Globus pallidus (tissue), 1 donor: ENCODE measurements at regions not wholly inside any gene's neighbourhood (a gene's known extent, or its start where the extent isn't known, plus 50 kb on each side); places are given as distances from the start of the nearest gene placed in this dataset.
"Not testable (repeated sequence)": the region's sequence is repeated elsewhere in the genome, so short reads cannot be mapped to it uniquely, and the experiment has no call there.

ENCODE experiments used
- DNase-seq: peaks from one replicate; pipeline ENCODE4 v3.0.0-alpha.2; 2015; ENCODE audit warnings: low spot score

DNA sequence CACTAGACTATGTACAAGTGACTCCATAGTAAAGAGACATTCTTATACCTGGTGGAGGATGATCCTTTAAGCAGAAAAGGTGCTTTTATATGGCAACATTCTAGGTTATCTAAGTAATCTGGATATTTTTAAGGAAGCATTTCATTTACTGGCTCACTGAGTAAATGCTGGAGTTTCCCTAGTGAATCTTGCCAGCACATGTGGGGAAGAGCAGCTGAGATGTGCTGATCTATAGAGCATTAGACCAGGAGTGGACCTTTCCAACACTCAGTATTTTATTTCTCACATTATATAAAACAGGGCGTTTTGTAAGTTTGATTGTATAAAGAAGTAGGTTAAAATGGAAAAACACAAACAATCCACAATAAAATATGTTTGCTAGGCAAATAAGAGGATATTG, 478.5 kb downstream of the ATP23 start:
- no peak for DNase-seq

DNA sequence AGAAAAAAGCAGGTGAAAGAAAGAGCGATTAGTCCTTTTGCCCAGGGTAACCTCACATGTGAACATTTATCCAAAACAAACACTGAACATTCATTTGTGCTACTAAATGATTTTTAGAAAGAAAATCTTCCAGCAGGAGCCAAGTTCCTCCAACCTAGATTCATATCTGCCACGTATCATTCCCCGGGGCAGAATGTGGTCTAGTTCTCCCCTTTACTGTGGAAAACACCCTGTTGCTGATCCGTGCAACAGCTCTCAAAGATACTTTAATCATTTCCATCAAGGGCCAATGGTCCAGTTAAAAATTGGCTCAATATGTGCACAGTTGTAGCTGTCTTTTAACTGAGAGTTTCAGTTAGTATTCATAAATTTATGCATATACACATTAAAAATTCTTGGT, 479.1 kb downstream of the ATP23 start:
- no peak for DNase-seq

DNA sequence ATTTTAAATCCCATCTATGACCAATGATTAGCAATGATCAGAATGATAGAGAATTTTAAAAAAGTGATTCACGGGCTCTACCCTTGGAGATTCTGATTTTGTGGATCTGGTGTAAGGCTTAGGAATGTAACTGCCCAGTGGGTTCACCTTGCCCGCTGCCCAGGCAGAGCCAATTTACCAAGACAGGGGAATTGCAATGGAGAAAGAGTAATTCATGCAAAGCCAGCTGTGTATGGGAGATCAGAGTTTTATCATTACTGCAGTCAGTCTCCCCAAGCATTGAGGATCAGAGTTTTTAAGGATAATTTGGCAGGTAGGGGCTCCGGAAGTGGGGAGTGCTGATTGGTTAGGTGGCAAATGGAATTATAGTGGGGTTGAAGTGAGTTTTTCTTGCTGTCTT, 480.6 kb downstream of the ATP23 start:
- no peak for DNase-seq

DNA sequence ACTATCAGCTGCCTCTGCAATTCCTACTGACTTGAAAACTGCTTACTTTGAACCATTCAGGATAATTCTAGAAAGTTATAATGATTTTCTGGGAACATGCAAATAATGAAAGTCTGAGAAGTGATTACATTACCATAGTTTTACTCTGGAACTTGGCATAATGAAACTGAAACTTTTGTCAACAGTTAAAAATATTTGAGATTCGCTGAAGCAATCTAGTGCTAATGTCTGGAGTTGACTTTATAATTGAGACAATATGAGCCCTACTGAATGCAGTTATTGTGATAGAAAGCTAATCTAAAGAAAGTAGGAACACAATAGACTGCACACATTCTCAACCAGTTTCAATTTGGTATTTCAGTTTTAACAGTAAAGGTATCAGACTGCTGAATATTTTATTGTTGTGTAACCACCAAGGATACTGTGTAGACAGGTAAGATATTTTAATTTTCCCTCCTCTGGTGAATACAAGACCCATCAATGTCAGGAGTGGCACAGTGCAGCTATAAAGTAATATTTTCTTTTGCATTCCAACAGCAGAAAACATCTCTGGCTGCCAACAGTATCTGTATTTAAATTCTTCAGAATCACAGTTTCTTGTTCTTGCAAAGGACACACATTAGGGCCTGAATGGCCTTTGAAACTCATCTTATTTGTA, 483.5 kb downstream of the ATP23 start:
- no peak for DNase-seq

DNA sequence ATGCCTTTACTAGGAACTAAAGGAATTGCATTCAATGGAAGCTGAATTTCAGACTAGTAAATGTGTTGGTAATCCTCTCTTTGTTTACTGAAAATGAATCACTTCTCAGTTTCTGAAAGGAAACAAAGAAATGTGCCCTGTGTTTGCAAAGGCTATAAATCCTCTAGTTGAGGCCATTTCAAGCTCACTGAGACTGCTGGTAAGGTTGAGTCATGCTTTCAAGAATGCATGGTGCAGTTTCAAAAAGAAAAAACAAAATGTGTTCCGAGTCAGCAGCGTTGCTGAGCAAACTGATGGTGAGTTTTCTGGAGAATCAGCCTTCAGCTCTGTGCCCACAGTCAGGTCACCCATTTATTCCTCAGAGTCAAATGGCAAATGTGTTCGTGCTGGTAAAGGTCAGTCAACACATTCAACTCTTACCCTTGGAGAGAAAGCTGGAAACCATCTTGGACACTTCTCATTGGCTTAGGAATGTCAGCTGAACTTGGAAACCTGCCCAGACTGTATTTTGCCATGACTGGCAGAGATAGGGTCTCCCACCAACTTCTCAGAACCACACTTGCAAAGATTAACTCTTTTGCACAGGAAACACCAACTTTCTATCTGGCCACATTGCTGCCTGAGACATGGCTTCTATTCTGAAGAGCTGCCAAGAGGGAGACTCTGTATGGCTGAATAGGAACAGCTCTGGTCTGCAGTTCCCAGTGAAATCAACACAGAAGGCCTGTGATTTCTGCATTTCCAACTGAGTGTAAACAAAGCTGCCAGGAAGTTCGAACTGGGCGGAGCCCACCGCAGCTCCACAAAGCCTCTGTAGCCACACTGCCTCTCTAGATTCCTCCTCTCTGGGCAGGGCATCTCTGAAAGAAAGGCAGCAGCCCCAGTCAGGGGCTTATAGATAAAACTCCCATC, 484.4 kb downstream of the ATP23 start:
- DNase-seq = peak; percentile 16

DNA sequence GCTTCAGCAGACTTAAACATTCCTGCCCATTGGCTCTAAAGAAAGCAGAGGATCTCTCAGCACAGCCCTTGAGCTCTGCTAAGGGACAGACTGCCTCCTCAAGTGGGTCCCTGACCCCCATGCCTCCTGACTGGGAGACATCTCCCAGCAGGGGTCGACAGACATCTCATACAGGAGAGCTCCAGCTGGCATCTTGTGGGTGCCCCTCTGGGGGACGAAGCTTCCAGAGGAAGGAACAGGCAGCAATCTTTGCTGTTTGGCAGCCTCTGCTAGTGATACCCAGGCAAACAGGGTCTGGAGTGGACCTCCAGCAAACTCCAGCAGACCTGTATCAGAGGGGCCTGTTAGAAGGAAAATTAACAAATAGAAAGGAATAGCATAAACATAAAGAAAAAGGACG, 485.1 kb downstream of the ATP23 start:
- DNase-seq = not testable (repeated sequence)

DNA sequence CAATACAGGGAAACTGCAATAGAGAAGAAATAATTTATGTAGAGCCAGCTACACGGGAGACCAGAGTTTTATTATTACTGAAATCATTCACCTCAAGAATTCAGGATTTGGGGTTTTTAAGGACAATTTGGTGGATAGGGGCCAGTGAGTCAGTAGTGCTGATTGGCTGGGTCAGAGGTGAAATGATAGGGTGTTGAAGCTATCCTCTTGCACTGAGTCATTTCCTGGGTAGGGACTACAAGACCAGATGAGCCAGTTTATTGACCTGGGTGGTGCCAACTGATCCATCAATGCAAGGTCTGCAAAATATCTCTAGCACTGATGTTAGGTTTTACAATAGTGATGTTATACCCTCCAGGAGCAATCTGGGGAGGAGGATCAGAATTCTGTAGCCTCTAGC, 486.3 kb downstream of the LRIG3 start:
- DNase-seq = no peak

DNA sequence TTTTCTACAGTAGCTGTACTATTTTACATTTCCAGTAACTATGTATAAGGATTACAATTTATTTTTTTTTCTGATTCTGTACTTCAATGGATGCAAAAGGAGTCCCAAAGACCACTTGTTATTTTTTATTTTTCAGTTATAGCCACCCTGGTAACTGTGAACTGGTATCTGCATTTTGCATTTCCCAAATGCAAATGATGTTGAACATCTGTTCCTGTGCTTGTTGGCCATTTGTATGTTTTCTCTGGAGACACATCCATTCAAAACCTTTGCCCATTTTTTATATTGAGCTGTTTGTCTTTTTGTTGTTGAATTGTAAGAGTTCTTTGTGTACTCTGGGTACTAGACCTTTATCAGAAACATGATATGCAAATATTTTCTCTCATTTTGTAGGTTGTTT, 485.6 kb downstream of the LRIG3 start:
- no peak for DNase-seq

DNA sequence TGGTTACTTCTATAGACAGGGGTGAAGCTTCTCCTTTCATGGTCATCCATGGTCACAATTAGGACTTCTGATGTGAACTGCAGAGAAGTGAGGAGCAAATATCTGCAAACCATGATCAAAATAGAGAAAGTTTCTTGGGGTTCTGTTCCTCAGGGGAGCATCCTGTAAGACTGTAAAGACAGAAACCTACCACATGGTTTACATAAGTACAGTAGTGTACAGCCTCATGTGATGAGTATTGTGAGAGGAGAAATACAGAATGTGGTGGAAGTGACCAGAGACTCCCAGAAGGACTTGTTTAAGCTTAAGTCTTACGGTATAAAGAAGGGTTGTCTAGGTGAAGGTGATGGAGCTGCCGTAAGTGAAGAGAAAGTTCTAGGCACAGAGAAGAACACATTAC, 484.7 kb downstream of the LRIG3 start:
- no peak for DNase-seq

DNA sequence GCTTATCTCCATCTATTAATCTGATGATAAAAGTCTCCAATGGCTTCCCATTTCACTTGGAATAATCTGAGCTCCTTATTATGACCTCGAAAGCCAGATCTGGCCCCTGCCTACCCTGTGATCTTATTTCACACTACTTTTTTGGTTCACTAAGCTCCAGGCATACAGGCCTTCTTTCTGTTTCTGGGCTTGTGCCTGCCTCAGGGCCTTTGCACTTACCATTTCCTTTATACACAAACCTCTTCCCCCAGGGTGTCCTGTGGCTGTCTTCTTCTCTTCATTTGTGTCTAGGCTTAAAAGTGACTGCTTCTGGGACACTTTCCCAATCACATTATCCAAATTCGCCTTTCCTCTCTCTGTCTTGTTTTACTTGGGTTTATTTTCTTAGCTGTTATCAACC, 478.8 kb downstream of the LRIG3 start:
- DNase-seq = no peak

DNA sequence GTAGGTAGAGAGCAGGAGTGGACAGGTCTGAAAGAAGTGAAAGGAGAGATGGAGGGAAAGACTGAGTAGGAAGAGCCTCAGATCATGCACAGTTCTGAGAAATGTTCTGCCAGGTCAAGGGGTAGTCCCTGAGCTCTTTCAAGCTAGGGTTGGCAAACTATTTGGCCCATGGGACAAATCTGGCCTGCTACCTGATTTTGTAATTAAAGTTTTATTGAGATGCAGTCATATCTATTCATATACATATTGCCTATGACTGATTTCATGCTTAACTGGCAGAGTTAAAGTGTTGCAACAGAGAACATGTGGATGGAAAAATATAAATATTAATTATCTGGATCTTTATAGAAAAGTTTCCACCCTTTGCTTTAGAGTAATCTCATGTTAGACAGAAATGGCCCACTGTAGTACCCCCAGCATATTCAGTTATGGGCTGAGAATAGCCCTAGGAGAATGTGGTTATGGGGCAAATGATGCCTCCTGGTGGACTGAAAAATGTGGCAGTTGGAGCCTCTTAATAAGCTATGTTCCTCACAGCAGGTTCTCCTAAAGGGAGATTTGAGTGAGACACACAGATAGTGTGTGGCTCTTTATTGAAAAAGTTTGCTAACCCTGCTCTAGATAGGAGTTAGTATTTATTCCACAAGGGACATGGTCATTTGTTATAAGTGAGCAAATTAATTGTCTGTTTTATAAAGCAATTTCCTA, 476.9 kb downstream of the LRIG3 start:
- no peak for DNase-seq

DNA sequence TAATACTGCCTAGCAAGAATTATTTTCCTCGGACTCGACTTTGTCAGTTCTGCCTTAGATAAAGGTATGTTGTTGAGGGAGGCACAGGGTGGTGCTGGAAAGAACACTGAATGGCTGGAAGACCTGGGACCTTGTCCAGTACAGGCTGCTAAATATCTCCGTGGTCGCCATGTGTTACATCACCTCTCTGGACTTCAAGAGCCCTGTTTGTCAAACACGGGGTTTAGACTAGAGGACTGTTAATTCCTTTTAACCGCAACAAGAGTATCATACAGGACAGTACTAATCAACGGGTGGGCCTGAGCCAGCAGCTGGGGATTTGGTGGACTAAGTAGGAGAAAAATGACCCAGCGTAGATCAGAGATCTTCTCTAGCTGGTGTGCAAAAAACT, 476.3 kb downstream of the LRIG3 start:
- no peak for DNase-seq

DNA sequence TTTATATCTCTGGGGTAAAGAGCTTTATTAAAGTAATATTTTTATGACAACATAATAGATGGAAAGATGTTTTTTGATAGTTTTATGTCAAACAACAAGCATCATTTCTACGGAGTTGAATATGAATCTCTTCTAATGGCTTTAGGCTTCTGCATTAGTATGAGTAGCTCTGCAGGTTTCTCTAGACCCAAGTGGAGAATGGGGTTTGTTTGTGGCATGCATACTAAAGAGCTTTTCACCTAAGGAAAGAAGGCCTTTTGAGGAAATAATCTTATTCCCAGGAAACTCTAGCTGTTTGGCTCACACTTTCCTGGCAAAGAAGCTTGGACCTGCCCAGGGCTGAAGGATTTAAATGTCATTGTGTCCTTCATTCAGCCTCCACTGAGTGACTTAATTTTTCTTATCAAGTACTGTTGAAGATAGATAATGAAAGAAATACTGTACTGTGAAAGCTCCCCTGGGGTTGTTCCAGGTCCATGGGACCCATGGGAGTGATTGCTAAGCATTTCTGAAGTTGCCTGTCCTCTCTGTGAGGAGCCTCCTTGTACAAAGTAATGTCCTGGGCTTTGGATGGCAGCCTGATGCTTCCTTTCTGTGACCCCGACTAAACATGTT, 469.3 kb downstream of the LRIG3 start:
- DNase-seq = no peak

DNA sequence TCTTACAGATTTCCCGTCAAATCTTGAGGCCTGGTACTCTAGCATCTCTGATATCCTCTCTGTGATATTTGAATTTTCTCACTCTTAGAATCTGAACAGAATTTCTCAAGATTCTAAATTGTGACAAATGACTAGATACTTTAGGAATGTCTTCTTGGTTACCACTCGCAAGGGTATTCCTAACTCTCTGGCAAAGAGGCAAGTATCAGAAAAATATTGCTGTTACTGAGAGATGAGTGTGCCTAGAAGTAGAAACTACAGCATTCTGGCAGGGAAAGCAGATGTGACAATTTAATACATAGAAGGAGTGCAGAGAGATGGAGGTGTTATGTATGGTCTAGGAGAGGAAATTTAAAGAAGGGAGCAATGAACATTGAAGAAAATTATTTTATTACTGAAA, 467.8 kb downstream of the LRIG3 start:
- DNase-seq = no peak

DNA sequence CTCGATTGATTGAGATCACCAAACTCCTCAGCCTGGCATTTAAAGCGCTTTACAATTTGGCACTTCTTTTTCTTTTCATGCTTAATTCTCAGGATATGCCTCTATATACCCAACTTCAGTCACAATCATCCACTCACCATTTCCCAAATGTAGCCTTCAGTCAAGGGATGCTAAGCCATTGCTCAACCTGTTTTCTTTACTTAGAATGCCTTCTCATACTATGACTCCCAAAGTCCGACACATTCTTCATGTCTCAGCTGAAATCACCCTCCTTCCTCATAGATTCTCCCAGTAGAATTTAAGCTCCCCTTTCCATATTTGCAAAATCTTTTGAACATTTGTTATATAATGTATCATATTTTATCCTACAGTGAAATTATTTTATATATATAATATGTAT, 467.0 kb downstream of the LRIG3 start:
- DNase-seq = no peak

DNA sequence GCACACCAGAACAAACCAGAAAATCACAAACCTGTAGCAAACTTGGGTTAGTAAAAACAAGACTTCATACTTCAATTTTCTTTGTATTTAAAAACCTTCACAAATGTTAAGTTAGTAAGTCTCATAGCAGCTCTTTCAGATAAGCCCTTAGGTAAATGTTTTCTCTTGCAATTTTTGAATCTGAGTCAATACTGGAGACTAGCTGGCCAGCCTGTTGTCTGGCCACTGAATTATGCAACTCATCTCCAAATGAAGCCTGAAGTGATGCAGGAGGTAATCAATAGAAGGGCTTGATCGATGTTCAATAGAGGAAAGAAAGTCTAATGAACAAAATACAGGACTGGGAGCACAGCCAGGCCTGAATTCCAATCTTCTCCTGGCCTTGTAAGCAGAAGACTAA, 465.2 kb downstream of the LRIG3 start:
- DNase-seq = no peak

DNA sequence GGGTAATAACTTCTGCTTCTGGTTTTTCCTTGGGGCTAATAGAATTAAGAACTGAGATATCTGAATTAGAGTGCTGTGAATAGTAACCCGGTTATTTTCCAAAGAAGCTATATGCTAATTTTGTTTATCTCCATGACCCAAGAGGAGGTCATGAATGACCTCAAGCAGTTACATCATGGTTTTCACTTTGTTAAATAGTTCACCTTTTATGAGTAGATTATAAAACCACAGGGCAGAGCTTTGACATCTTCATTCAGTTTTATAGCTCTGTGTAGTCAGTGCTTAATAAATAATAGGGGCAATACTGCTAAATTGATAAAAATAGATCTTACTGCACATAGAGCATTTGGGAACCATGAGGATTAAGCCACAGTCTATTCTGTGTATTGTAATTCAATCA, 462.2 kb downstream of the LRIG3 start:
- no peak for DNase-seq

DNA sequence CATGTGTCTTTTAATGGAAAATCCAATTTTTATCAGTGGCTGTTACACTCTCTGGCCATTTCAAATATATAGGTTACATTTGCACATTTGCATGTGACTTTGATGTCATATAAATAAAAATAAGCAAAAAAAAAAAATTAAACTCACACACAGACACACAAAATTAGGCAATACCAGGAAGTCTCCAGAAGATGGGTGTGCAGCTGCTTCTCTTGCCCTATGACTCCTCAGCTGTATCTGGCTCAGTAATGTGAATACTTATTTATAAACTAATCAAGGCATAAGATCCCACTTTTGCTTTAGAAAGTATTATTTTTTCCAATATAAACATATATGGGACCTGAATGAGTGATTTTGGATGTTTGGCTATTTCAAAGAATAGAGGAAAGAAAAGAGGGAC, 461.1 kb downstream of the LRIG3 start:
- no peak for DNase-seq

DNA sequence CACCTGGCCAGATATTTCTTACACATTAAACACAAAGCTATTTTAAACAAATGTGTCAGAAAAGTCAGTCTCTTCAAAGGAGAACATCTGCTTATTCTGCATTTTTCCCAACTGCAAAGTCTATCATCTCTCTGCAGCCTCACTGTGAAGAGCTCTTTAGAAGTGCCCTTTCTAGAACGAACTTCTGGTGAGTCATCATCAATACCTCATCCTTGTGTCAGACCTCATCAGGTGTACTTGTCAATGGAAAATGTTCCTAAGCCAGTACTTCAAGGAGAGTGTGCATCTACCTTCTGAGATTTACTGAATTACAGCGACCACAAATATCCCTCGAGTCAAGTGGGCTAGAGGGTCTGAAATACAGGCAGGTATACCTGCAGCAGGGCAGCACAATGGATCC, 457.3 kb downstream of the LRIG3 start:
- DNase-seq = no peak

DNA sequence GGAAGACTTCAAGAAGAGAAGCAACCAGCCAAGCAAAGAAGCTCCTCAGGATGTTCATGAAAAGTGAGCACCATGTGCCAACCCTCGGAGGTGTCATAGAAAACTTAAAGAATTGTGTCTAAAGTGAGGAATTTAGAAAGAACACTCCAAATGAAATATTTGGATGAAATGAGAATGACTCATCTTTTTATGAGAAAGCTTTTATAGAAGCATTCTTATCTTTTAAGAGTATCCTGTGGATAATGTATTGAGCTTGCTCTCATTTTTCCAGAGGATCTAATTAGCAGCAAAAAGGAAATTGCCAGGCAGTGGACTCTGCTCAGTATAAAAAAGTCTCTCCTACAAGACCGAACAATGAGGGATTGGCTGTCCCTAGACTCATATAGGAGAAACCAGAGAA, 454.9 kb downstream of the LRIG3 start:
- no peak for DNase-seq

DNA sequence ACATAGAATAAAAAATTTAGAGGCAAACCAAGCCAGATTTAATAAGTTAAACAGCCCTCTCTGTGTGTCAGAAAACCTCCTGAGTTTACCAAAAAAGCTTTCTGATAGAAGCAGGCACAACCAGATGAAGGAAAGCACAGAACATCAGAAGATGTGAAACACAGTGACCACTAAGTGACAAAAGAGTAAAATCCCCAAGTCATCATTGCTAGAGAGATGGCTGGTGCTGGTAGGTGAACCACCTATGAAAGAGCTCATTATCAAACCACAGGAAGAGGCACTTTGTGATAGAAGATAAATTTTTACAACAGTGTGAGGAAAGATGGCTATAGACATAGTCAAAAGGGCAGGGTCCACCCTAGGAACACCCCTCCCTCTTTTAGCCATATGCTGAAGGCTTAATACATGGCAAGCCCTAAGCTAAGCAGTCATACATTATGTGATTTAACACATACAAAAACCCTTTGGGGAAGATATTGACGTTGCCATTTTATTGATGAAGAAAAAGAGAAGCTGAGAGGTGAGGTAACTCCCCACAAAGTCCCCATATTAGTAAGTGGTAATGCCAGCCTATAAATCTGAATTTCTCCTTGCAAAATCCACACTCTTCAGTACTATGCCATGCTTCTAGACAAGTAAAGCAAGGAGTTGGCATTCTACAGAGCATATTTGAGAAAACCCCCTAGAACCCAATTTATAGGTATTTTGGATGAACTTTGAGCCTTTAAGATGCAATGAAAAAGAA, 449.9 kb downstream of the LRIG3 start:
- DNase-seq = no peak

DNA sequence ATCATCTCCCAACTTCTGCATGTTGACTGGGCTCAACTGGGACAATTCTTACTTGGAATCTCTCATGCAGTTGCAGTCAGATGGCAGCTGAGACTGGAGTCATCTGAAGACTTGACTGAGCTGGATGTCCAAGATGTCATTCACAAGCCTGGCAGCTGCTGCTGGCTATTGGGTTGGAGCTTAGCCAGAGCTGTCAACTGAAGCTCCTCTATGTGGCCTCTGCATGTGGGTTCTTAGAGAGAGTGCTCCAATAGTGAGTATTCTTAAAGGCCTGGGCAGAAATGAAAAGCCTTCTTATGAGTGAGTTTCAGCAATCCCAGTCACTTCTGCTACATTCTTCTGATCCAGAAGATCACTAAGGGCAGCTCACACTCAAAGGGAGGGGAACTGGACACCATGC, 440.9 kb downstream of the LRIG3 start:
- DNase-seq = peak; percentile 2
